AG10803 (cell line): ENCODE measurements at regions not wholly inside any gene's neighbourhood (a gene's known extent, or its start where the extent isn't known, plus 50 kb on each side); places are given as distances from the start of the nearest gene placed in this dataset.

Experiments
- DNase-seq: peaks from one replicate; pipeline ENCODE4 v3.0.0; 2010; ENCODE audit warnings: low read depth
- H3K4me3 ChIP-seq: 2 replicates; pipeline ENCODE4 v1.5.1; 2011; ENCODE audit warnings: mild to moderate bottlenecking, low read length, control low read depth
- TF ChIP-seq, protein P1 (sequence below): conservative IDR thresholded peaks from 2 replicates; pipeline ENCODE4 v1.5.1; 2011; ENCODE audit warnings: mild to moderate bottlenecking, low read length, control low read depth, inconsistent platforms

DNA sequence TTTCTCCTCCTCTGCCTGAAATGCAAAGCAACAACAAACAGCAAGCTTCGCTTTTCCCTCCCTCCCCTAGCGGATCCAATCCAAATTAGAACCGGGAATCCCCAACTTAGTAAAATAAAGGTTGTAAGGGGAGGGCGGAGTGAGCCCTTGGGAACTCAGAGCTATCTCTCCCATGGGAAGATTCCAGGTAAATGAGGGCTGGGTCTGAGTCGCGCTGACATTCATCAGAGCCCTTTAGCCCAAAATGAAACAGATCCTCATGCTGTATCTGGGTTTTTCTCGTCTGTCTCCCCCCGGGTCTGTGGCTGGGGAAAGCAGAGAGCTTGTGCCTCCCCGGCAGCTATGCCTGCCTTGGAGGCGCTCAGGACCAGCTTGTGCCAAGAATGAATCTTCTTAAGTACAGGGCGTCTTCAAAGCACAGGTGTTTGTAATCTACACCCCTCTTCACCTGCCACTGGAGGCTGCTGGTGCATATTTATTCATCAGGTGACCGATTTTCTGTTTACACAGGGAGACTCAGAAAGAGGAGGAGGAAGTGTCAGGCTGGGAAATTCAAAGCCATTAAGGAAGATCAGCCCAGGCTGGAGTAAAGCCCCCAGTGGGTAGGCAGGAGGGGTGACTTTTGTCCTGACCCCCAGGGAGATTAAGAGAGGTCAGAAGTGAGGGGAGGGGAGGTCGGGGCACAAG is 55.0 kb upstream of the GSE1 start:
- DNase-seq, result no peak
- peak overlapping the region; percentile 78 for H3K4me3 ChIP-seq
- TF ChIP-seq, protein P1, sequence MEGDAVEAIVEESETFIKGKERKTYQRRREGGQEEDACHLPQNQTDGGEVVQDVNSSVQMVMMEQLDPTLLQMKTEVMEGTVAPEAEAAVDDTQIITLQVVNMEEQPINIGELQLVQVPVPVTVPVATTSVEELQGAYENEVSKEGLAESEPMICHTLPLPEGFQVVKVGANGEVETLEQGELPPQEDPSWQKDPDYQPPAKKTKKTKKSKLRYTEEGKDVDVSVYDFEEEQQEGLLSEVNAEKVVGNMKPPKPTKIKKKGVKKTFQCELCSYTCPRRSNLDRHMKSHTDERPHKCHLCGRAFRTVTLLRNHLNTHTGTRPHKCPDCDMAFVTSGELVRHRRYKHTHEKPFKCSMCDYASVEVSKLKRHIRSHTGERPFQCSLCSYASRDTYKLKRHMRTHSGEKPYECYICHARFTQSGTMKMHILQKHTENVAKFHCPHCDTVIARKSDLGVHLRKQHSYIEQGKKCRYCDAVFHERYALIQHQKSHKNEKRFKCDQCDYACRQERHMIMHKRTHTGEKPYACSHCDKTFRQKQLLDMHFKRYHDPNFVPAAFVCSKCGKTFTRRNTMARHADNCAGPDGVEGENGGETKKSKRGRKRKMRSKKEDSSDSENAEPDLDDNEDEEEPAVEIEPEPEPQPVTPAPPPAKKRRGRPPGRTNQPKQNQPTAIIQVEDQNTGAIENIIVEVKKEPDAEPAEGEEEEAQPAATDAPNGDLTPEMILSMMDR, result no peak

DNA sequence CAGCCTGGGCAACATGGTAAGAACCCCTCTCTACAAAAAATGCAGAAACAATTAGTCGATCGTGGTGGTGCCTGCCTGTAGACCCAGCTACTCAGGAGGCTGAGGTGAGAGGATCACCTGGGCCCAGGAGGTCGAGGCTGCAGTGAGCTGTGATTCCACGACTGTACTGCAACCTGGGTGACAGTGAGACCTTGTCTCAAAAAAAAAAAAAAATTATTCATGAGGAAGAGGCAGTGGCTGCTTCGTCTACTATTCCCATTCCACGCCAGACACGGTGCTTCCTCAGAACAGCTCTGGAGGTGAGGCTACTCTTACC is 52.2 kb upstream of the GSE1 start:
- H3K4me3 ChIP-seq, result no peak overlapping the region
- TF ChIP-seq, protein P1, result no peak
- no peak for DNase-seq

DNA sequence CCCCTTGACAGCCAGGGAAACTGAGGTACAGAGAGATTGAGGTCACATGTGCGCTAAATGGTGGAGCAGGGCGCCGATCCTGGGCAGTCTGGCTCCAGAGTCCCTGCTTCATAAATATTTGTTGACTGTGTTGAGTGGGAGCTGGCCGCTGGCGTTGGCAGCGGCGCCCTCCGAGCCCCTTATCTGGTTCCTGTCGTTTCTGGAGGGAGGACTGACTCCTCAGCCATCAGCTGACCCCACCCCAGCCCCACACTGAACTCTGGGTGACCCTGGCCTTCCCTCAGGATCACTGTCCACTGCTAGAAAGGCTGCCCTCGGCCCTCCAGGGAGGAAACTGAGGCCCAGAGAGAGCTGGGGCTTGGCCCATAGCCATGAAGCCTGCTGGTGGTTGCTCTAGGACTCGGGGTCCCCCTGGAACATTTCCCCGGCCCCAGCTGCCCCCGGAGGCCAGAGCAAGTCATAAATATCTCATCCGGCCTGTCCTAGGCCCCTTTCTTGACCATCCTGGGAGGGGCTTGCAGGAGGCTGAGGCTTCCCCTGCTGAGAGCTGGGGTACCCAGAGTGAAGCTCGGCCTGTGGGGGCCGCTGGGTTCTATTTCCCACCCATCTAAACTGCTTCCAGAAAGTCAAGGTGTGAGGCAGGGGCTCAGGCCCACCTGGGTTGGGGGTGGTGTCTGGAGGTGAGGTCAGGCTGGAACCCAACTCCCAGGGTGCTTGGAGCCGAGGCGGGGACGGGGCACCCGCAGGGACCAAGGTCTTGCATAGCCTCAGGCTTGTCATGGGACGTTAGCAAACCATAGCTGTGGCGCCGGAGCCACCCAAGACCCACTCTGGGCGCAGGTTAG is 51.7 kb upstream of the GSE1 start:
- H3K4me3 ChIP-seq, result no peak overlapping the region
- DNase-seq, result no peak
- TF ChIP-seq, protein P1, result no peak

DNA sequence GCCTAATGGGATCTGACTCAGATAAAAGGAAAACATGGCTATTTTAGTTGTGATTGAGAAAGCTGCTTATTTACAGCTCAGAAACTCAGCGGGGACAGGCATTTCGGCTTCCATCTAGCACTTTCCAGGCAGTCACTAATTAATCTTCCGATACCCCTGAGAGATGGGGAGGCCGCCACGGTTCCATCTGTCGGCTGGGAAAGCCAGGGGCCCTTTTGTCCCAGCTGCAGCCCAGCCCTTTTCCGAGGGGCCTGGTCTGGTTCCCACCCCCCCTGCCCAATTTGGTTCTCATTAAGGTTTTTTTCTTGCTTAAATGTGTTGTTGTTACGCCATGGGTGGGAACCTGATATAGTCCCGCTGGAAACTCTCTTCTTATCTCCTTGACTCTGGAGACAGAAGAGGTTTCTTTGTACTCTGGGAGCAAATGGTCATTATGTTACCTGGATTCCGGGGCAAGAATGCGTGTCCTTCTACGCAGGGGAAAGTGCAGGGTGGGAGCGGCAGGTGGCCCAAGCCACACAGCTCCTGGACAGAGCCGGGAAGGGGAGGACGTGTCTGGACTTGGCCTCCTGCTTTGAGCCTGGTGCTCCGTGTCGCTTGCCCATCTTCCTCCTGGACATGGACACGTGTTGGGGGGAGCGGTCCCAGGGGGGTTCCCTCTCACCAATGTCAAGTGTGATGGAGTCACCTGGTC is 50.9 kb upstream of the GSE1 start:
- no peak overlapping the region for H3K4me3 ChIP-seq
- no peak for DNase-seq
- TF ChIP-seq, protein P1, result no peak

DNA sequence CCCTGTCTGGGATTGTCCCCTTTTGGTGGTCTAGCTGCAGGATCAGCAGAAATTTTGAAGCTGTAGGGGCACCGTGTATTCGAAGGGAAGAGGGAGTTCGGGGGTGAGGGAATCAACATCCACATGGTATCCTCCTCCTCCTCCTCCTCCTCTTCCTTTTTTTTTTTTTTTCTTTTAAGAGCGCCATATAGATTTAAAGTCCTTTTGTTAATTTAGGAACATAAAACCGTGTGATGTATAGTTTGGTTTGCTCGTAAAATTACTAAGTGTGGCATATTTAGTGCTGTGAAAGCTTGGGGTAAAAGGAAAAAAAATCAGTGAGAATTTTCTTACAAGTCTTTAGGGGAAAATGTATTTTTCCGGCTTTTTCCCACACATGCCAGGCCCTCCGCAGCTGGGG is 50.1 kb upstream of the GSE1 start:
- TF ChIP-seq, protein P1, result no peak

More for the DNA sequence above, 50.1 kb upstream of the GSE1 start:
- no peak for DNase-seq
- no peak overlapping the region for H3K4me3 ChIP-seq
